ENCODE measurements at regions not wholly inside any gene's neighbourhood (a gene's known extent, or its start where the extent isn't known, plus 50 kb on each side); places are given as distances from the start of the nearest gene placed in this dataset.

GRCh38 chr4:180456928-180457327 lies 1786.3 kb upstream of the TENM3 start:
- no peak for DNase-seq (ENCODE audit: low read depth)

DNA sequence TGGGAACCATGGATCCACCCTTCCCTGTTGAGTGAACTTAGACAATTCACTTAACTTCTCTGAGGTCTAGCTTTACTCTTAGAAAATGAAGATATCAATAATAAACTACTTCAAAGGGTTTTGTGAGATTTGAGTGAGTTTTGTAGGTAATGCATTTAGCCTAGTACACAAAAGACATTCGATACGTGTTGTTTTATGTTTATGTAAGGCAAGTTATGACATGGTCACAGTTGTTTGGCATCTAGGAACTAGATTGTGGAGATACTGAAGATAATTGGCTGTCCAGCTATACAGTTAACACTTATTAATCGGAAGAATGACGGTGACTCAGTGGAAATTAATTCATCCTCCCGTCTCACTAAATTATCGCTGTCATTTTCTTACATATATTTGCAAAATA lies 1781.1 kb upstream of the TENM3 start:
- DNase-seq (ENCODE audit: low read depth): no peak

- no peak for DNase-seq (ENCODE audit: low read depth)
These were observed 1777.8 kb upstream of the TENM3 start for GRCh38 chr4:180465364-180465763.

GRCh38 chr4:180483036-180483435 lies 1760.2 kb upstream of the TENM3 start:
- no peak for DNase-seq (ENCODE audit: low read depth)

GRCh38 chr4:180485407-180485806 lies 1757.8 kb upstream of the TENM3 start:
- DNase-seq (ENCODE audit: low read depth): no peak

- no peak for DNase-seq (ENCODE audit: low read depth)
These were observed 1756.9 kb upstream of the TENM3 start for GRCh38 chr4:180486342-180486741.

GRCh38 chr4:180489787-180490186 lies 1753.4 kb upstream of the TENM3 start:
- DNase-seq (ENCODE audit: low read depth): no peak

GRCh38 chr4:180491210-180491609 lies 1752.0 kb upstream of the TENM3 start:
- no peak for DNase-seq (ENCODE audit: low read depth)

DNA sequence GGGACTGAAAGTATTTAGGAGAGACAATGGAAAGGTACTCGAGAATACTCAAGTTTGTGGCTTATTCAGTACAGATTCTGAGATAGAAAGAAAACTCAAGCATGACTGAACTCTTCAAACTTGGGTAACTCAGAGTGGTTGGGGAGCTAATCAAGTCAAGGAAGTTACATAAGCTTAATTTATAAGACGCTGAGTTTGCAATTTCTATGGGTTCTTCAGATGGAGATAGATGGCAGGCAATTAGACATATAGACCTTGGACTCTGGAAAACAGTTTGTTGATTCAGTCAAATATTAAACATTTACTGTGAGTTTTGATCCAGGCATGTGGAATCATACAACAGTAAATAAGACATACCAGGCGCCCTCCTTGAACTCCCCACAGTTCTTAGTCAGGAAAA lies 1749.9 kb upstream of the TENM3 start:
- DNase-seq (ENCODE audit: low read depth): no peak

DNA sequence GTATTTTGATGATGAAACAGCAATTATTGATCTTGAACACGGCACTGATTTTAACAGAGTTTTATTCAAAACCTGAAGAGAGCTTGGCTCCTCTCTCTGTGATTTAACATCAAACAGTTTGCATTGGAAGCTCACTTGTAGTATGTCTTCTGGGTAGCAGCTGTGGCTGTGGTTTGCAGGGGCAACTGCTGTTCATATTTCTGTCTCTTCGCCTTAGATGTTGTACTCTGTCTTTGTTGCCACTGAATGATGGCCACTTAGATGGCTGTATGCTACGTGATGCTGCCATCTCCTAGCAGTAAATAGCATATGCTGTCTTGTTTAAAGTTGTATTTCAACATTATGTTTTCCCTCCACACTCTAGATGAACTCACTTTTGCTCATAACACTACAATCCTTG lies 1743.0 kb upstream of the TENM3 start:
- no peak for DNase-seq (ENCODE audit: low read depth)

DNA sequence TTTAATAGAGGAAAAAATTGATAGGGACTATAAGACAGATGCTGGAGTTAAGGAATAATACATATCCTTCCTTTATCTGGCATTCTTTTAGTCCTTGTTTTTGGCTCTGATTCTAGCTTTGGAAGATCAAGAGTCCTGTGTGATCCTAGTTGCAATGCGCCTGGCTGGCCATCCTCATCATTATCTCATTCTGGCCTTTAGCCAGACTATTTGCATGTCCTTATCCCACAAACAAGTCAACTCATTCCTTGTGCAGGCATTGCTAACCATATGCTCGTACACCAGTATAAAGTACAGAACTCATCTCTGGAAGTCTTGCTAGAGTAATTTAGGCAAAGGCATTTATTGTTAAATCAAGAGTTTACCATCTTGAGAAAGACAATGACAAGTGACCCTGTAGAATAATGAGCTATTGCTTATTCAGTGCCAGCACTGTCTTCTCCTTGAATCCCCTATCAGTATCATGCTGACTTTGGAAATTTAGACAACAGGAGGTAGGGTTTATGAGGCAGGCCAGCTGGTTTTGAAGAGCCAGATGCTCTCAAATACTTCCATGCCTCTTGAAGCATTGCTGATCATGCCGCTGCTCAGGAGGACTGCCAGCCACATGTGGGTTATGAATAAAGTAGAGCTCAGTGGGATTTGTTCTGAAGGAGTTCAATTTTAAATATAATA lies 1730.3 kb upstream of the TENM3 start:
- no peak for DNase-seq (ENCODE audit: low read depth)

DNA sequence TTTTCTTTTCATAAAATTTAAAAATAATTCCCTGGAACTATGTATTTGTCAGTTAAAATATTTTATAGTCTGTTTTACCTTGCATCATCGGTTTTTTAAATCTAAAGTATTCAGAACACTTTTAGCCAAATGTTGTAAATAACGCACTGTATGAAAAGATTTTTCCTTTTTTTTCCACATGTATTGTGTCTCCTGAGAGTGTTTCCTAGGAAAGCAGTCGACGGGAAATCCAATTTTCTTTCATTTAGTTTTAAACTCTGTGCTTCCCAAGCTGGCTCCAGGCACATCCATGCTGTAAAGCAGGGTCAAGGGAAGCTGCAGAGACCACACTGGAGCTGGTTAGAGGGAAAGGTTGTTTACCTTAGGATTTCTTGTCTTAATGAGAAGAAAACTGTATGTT lies 1724.3 kb upstream of the TENM3 start:
- DNase-seq (ENCODE audit: low read depth): no peak

DNA sequence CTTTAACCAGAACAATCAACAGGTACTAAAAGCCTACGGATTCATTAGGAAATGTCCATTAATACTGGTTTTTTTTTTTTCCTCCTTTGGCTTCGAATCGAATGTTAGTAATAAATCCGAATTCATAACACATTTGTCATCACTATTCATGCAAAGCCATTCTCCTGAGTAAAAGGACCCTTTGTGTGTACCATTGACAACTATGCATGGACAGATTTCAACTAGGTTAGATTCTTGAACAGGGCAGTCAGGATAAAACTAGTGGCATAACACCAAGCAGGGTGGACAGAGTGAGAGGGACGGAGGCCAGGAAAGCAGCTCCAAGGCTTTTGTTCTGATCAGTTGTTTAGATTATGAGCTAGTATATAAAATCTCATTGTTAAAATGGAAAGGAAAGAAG lies 1722.0 kb upstream of the TENM3 start:
- no peak for DNase-seq (ENCODE audit: low read depth)

DNA sequence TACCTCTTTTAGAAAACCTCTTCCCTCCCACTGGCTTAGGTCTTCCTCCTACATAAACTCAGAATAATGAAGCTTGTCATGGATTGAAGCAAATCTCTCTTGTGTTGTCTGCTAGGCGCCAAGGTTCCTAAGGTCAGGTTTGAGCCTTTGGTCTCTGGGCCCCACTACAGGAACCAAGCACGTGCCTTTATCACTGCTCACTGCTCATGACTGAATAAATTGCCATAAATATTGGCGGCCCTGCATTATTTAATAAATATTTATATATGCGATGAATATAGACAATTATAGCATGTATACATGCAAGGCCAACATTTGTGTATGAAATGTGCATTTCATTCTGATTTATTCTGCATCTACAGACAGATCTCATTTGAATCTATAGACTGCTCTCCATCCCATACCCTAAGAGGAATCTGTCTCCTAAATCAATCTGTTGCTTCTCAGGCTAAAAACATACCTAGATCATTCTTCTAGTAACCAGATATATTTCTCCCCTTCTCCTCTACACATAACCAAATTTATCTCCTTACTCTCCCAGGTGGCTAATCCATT lies 1717.6 kb upstream of the TENM3 start:
- DNase-seq (ENCODE audit: low read depth): no peak

- DNase-seq (ENCODE audit: low read depth): no peak
These were observed 1715.2 kb upstream of the TENM3 start for GRCh38 chr4:180528003-180528402.

DNA sequence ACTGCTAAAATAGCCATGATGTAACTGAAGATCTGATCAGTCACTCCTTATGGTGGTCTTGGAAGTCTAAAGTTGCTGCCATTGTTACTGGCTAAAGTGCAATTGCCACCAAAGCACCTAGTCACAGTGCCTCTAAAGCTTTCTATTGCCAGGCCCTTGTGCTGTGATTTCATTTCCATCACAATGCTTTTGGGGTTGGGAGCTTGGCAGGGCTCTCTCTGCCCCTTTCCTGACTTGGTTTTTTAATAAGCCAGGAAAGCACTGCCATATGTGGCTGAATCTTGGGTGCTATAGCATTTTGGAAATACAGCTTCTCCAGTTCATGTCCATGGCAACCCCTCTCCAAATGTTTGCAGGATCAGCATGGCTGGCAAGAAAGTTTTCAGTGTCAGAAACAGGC lies 1712.4 kb upstream of the TENM3 start:
- DNase-seq (ENCODE audit: low read depth): no peak

DNA sequence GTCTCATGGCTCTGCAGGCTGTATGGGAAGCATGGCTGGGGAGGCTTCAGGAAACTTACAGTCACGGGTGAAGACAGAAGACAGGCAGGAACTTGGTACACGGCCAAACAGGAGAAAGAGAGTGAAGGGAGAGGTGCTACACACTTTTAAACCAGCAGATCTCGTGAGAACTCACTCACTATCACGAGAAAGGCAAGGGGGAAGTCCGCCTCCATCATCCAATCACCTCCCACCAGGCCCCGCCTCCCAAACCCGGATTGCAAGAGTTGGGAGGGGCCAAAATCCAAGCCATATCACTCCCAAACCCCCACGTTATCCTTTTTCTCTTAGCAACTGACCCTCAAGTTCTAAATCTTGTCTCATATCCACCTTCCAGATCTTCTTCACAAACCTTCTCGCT lies 1710.5 kb upstream of the TENM3 start:
- peak; percentile 1 for DNase-seq (ENCODE audit: low read depth)

GRCh38 chr4:180538384-180539057 lies 1704.7 kb upstream of the TENM3 start:
- no peak for DNase-seq (ENCODE audit: low read depth)

GRCh38 chr4:180539284-180539683 lies 1703.9 kb upstream of the TENM3 start:
- no peak for DNase-seq (ENCODE audit: low read depth)

DNA sequence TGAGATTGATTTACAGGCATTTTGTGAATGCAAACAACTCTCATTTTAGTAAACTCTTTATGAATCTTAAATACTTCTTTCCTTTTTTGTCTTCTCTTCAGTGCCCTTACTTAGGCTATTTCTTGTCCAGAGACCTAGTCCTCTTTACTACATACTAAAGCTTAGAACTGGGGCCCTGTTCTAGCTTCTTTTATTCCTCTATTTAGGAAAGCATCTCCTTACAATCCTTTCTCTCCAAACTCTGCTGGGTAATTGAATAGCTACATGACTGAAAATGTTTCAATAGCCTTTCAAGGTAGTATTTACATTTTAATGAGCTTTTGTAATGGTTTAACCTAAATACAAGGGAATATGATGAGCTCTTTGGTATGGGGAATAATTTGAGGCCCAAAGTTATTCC lies 1701.5 kb upstream of the TENM3 start:
- no peak for DNase-seq (ENCODE audit: low read depth)

DNA sequence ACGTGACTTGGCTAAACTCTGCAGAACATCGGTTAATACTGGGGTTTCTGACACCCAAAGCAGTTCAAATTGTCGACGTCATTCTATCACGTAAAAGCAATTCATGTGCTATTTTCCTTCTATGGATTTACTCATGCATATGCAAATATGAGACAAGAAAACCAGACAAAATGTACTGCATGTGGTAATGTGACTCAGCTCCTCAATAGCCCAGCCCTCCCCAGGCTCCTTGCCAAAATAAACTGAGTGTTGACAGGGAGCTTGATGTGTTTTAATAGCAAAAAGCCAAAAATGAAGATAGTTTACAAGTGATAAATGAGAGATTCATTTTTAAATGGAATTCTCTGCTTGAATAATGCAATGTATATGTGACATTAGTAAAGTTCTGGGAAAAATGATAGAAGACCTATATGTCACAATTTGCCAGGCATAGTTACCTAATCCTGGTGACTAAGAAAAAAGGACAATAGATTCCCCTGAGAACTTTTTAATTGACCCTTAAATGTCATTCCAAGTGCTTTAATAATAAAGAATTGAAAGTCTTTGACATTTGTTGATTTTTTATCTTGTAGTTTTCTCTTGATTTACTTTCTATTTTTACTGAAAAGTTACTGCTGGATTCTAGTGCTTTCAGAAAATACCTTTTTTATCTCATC lies 1700.6 kb upstream of the TENM3 start:
- DNase-seq (ENCODE audit: low read depth): peak; percentile 74

DNA sequence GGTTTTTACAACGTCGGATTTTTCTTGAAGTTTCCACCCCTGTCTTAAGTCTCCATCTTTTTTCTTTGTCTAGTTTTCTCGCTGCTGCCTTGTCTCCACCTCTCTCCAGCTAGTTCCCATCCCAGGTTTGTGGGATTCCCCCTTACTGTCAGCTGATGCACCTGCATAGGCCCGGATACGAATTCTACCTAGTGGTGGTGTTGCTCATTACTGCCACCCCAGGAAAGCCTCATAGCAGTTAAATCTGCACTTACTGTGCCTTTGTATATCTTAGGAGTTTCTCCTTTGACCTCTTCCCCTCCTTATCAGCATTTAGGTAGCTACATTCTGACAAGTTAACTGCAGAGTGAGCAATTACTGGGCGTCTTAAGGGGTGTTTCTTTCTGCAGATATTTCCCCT lies 1693.1 kb upstream of the TENM3 start:
- DNase-seq (ENCODE audit: low read depth): no peak

GRCh38 chr4:180557348-180557747 lies 1685.9 kb upstream of the TENM3 start:
- DNase-seq (ENCODE audit: low read depth): no peak
